Right hindlimb (tissue), 1 donor: ENCODE measurements at regions not wholly inside any gene's neighbourhood (a gene's known extent, or its start where the extent isn't known, plus 50 kb on each side); places are given as distances from the start of the nearest gene placed in this dataset.
A peak's percentile ranks its signal among the peaks of the same experiment; 100 is the strongest.

Experiments
- DNase-seq: peaks from one replicate; pipeline ENCODE4 v3.0.0-alpha.2; 2018

DNA sequence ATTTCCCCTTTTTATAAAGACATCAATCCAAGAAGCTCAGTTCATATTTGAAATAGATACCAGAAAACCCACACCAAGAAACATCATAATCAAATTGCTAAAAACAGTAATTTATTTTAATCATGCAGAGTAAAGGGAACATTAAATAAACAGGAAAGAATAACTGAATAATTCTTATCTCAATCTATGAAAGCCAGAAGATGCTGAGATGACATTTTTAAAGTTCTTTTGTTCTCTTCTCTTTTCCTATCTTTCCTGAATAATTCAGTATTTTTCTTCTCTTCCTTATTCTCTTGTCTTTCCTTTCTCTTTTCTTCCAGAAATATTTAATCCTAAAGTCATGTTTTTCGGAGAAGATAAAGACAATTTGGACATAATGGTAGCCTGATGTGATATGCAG is 259.0 kb upstream of the OPRM1 start:
- no peak for DNase-seq

DNA sequence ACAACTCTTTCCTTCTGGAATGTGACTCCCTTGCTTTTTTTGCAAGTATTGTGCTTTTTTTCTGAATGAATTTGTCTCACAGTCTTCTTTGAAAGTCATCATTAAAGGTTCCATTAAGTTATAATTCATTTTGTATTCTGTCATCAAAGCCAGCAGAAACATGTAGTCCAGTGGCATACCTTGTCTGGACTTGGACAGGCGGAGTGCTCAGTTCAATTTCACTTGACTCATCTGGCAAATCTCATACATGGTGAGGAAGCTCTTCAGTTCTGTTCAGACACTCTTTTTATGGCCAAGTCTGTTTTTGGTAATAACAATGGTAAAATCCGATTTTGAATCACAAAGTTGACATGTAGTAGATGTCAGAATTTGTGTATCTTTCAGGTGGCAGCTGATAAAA is 260.8 kb upstream of the OPRM1 start:
- no peak for DNase-seq

DNA sequence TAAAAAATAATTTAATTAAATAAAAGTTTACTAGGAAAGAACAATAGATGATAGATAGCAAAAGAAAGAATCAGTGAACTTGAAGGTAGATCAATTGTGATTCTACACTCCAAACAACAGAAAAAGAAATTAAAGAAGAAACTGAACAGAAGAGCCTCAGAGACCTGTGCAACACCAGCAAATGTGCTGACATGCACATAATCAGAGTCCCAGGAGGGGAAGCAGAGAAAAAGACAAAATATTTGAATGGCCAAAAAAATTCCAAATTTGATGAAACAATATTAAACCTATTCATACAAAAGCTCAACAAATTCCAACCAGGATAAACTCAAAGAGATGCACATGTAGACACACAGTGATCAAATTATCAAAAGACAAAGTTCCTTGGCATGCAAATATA is 267.5 kb upstream of the OPRM1 start:
- no peak for DNase-seq

DNA sequence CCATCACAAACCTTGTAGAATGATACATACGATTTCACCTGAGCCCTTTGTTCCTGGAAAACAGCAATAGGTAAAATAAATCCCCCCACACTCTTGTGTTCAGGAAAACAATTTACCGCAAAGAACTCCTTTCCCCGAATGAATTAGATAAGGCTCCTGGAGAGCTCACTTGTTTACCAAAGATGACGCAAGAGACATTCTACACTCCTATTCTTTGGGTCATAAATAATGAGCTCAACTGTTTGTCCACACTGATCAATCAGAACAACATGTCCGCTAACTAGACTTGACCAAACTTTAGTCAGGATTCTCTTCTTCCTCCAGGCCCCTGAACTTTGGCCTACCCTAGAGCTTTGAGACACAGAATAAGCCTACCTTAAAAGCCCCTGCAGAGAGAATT is 271.9 kb upstream of the OPRM1 start:
- no peak for DNase-seq

DNA sequence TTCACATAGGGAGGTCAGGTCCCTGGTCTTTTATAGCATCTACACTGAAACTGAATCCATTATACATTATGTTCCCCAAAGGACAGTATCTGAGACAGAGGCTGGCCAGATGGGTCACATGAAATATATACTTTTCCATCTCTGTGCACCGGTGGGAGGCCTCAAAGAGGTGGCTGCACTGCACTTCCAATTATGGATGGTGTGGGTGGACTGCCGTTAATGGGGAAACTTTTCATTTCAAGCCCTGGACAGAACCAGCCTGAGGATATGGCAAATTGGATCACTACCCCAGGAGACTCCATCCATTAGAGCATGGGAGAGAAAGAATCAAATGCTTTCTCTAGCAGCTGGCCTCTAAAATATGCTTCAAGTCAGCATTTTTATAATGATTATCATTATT is 280.5 kb upstream of the OPRM1 start:
- no peak for DNase-seq

DNA sequence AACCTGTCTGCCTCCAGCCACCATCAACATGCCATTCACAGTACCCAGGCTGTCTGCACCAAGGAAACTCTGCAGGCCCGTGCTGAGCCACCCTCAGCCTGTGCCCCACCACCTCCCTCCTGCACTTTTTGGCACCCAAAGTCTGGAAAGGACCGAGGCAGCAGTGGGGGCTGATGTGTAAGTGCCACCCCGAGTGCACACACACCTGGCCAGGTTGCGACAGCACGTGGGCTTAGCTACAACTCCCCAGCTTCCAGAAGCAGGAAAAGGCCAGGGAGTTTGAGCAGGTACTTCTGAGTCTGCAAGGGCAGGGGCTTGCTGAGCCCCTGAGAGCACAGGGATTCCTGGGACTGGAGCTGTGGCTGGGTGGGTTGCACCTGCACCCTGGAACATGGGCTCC is 303.3 kb upstream of the OPRM1 start:
- no peak for DNase-seq

DNA sequence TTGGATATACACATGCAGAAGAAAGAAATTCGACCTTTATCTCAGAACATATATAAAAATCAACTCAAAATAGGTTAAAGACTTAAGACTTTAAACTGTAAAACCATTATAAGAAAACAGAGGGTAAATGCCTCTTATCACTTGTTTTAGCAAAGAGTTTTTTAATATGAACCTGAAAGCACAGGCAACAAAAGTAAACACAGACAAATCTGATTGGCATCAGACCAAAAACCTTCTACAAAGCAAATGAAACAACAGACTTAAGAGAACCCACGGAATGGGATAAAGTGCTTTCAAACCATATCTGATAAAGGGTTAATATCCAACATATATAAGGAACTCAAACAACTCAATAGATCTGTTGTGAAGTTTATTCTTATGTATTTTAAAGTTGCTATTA is 309.9 kb upstream of the OPRM1 start:
- no peak for DNase-seq

DNA sequence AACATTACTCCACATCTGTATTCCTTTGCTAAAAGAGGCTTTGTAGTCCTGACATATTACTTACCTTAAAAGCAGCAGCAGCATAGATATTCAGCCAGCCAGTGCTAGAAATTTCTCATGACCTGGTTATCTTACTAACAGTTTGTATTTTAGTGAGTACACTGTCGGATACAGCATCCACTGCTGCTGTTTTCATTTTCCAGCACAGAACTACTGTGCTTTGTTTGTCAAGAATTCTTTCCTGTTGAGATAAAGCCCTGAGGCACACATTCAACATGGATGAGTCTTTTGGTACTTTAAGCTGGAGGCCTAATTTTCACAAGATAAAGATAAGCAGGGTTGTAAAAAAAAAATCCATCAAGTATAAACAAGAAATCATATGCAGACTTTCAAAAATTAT is 311.2 kb upstream of the OPRM1 start:
- no peak for DNase-seq

DNA sequence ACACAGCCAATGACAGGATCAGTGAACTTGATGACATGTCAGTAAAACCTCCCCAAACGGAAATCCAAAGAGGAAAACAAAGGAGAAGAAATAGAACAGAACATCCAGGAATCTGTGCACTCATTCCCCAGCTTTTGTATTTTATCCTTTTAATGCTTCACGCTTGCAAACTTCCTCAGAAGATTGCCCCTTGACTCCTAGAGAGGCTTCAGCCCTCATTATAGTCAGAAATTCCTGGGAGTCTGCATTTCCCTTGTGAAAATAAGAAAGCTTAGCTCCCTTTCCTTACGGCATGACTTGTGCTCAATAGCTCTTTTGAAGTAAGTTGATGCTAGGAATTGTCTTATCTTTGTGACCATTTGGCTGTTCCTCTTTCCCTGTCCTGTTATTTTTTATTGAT is 313.6 kb upstream of the OPRM1 start:
- DNase-seq = no peak

DNA sequence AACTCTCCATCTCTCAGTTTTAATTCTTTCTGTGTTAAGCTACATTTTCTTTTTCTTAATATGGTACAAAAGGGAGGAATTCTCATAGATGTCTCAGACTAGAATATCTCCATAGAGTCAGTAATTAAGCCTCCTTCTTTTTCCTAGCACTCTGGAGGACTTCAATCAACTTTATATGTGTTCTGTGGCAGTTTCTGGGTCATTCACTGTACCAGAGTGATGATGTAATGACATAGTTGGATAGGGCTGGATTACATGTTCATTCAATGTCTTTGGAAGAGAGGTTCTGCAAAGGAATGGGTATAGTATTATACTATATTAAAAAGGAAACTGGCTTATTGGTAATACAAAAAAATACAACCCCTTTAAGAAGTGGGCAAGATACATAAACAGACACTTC is 318.3 kb upstream of the OPRM1 start:
- DNase-seq = no peak

DNA sequence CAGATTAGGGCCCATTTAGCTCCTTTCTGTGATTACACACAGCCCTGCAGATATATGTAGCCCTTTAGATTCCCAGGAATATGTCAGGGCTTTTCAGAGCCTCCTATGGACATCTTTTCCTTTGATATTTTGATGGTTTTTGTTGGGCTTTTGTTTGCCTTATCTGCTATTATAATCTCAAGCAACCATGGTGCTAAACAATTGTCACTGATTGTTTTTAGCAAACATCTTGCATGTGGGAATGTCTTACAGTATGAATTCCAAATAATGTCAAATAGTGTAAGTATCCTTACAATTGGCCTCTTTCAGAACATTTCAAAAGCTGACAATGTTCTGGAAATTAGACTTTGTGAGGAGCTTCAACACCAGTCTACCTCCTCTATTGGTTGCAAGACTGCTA is 333.6 kb upstream of the OPRM1 start:
- no peak for DNase-seq

DNA sequence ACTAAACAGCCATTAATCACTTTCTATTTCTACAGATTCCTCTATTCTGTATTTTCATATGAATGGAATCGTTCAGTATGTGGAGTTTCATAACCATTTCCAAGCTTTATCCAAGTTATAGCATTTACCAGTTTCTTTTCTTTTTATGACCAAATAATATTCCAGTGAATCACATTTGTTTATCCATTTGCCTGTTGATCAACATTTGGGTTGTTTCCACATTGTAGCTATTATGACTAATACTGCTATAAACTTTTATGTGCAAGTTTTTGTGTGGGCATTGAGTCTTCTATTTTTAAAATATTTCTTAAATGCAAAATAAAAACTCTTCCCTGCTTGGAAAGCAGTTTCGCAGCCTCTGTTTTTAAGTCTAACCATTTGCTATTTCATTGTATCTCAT is 336.4 kb upstream of the OPRM1 start:
- no peak for DNase-seq

DNA sequence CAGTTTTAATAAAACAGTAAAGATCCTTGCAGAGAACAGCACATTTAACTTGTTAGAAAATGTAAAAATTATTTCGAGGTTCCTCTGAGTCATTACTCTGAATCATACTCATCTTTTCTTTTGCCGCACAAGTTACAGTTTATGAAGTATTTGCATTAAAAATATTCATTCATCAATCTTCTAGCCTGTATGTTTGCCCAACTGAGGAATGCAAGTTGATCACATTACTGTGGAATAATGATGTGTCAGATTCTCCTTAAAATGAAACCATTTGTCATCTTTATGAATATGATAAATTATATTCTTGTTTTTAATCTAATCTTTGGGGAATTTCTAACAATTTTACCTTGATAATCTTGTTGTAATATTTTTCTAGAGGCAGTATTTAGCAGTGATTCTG is 340.4 kb upstream of the OPRM1 start:
- no peak for DNase-seq

DNA sequence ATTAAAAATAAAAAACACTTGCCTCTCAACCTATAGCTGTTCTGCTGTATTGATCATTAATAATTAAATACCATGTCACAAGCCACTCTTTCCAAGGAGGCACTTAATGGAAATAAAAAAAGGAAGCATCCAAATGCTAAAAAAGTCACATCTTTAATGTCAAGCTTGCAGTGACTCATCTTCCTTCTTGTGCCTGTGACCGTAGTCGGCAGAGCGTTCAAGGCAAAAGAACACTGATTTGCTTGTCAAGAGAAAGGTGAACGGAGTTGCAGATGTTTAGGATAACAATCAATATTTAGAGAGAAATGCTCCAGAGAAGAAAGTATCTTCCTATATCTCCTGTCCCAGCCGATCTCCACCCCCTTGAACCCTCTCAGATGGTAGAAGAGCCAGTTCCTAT is 341.0 kb upstream of the OPRM1 start:
- no peak for DNase-seq

DNA sequence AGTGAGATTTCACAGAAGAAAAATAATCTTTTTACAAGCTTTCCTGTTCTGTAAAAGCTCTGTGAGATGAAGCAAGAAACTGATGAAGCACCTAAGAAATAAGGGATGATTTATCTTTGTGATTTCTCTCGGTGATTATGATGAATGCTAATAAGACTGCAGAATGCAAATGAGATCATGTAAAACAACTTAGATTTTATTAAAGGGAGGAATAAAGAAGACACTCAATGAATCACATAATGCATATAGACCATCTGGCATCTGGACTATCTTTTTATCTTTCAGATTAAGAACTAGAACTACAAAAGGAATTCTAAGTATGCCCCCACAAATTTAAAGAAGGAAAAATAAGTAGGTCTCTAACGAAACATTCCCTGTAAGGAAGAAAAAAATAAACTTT is 361.5 kb upstream of the OPRM1 start:
- DNase-seq = no peak

DNA sequence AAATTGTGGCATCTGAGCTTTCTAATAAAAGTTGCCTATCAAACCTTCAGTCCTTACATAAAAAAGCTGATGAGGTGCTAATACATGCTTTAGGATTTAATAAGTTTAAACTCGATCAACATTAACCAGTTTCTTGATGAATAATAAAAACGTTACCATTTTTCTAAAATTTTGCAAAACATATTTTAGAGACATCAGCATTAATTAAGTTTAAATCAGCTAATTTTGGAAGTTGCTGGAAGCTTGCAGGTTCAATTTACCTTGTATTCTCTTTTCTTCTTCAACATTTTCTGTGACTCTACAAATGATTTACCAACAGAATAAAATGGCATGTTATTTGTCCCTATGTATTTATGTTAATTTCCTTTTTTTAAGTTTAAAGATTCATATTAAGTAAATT is 365.3 kb upstream of the OPRM1 start:
- no peak for DNase-seq

DNA sequence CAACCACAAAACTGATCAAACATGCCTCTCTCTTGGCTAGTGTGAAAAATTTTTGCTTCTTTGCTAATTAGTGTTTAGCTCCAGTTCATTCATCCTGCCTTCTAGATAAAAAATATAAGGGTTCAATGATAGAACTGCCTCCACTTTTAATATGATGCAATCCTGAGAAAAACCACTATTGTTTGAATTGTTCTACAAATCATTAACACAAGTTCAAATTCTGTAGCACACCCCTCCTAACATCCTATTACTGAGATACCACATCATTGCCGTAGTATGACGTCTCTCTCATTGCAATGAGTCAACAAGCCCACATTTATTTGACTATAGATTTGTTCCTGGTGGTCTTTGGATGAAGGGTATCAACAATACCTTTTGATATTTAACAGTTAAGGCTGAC is 365.8 kb upstream of the OPRM1 start:
- DNase-seq = no peak

DNA sequence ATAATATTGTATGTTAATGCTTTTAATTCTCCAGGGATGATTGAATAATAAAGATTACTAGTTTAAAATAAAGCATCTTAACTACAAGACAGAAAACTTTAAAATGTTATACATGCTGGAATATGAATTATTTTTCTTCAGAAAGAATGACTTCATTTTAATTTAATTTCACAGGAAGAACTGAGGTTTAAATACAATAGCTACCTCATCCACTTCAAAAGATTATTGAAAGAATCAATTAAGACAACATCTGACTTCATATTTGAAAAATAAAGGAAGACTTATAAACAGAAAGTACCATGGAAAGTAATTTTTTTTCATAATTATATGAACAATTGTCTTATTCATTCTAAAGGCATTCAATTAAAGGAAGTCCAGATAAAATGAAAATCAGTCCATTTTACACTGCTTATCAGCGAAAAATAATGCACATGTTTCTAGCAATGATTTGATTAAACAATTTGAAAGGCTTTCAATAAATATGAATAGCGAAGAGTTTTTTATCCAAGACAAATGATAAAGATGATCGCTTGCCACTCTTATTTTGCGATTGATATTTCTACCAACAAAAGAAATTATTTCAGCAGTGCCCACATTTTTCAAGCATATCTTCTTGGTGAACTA is 368.5 kb upstream of the OPRM1 start:
- DNase-seq = no peak

DNA sequence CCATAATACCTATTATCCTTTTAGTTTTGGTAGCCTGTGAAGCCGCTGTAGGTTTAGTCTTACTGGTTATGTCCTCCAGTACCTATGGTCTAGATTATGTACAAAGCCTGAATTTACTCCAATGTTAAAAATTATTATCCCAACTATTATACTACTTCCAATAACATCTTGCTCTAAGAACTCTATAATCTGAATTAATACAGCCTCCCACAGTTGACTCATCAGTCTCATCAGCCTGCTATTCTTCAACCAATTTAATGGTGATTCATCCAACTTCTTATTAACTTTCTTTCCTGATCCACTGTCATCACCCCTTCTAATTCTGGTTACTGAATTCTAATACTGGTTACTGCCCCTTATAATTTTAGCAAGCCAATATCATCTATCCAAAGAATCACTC is 370.3 kb upstream of the OPRM1 start:
- no peak for DNase-seq

DNA sequence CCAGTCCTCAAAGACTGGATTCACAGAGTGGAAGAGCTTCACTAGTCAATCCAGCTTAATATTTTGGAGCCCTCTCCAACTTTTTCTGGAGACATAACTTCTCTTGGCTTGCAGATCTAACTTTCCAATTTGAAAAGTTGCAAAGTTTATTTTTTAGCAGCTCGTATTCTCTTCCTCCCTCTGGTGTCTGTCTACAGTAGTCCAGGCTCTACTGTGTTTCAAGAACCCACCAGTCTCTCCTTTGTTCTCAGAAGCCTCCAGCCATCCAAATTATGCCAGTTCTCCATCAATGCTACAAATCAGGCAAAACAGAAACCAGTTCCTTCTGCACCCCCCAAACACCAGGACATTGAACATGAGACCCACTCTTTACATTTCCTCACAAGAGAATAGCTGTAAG is 376.1 kb upstream of the OPRM1 start:
- DNase-seq = no peak

DNA sequence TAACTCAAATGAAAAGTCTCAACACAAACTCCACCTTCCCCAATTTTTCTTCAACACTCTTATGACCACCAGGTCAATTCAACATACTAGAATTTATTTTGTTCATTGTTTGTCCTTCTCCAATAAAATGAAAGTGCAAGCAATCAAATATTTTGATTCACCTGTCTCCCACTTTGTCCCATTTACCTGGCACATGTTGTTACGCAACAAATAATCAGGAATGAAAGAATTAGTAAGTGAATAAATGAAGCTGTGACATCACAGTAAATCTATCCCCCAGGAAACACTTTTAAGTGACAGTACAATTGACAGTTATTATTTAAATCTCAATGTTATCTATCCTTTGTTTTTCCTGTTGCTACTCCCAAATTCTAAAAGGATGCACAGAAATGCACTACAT is 393.7 kb upstream of the OPRM1 start:
- no peak for DNase-seq

DNA sequence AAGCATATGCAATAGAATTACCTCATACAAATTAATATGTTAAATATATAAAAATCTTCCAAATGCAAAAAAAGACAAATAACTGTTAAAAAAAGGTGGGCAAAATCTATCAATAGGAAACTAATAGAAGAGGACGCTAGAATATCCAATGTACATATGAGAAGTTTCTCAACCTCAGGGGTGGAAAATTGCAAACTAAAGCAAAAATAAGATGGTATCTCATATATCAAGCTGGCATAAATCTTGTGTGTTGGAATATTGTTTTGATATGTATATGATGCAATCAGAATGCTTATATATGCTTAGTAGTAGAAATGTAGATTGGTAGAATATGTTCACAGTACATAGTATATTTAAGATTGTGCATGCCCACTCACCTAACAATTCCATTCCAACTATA is 395.0 kb upstream of the OPRM1 start:
- no peak for DNase-seq

DNA sequence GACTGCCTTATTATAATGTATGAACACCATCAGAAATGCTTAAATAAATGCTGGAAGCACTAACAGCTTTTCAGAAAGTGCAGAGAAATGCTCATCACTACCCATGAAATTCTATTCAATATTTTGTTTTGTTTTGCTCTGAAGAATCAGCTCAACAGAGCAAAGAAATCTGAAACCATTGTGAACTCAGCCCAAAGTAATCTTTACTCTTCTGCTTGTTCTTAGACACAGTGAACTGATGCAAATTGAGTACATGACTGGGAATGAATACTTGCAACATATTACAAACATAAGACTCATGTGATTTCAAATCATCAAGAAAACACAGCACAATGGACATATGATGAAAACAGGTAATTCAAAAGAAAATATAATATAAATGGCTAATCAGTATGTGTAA is 404.6 kb upstream of the OPRM1 start:
- DNase-seq = no peak

DNA sequence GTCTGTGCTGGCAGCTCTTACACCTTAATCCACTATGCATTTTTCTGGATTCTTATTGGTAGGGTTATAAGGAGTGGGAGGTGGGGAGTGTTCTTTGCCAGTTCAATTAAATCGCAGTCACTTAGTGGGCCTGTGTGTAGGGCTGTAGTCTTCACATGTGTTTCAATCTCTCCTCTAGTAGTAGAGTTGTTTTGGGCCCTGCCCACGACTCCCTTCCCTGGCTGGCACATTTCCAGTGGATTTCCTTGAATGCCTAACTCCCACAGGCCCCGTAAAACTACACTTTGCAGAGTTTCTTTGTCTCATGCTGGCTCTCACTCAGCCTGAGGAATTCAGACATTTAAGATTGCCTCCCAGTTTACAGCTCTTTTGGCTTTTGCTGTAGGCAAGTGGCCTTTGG is 414.0 kb upstream of the OPRM1 start:
- peak; percentile 88 for DNase-seq

DNA sequence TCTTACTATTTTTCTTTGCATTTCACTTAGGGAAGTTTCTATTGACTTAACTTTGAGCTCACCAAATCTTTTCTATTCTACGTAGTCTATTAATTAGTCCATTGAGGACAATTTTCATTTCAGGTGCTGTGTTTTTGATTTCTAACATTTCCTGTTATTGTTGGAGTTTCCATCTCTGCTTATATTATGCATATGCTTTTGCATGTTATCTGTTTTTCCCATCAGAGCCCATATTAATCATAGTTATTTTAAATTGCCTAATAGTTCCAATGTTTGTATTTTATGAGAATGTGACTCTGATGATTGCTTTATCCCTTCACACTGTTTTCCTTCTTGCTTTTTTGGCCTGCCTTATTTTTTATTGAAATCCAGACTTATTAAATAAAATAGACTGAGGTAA is 414.5 kb upstream of the OPRM1 start:
- no peak for DNase-seq

DNA sequence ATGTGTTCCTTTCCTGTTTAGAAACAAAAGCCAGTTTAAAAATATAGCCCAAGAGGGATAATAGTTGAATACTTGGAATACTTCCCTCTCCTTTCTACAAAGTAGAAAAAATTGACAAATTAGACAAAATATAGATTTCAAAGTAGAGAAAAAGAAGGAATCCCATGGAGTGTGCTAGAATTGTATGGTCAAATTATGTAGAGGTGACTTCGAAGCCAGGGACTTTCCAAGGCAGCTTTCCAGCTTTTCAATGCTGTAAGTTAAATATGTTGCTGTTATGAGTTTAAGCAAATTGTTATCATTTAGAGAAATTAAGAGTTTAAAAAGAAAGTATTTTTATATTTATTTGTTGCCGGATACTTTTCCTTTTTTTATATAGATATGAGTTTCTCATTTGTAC is 415.5 kb upstream of the OPRM1 start:
- DNase-seq = no peak
